HEK293 (cell line): ENCODE measurements at regions not wholly inside any gene's neighbourhood (a gene's known extent, or its start where the extent isn't known, plus 50 kb on each side); places are given as distances from the start of the nearest gene placed in this dataset.

ENCODE experiments used
- ZNF548 ChIP-seq: fragments of 450-650 bp; formaldehyde crosslinking; IDR thresholded peaks from 2 replicates; pipeline ENCODE4 v1.5.1; 2016; ENCODE audit warnings: missing biosample characterization, missing genetic modification characterization
- TF ChIP-seq, protein P1 (sequence below): fragments of 450-650 bp; formaldehyde crosslinking; IDR thresholded peaks from 2 replicates; pipeline ENCODE4 v1.5.1; 2016; ENCODE audit warnings: missing biosample characterization, missing genetic modification characterization, low read depth
- TF ChIP-seq, protein P2 (sequence below): fragments of 450-650 bp; formaldehyde crosslinking; IDR thresholded peaks from 2 replicates; pipeline ENCODE4 v1.5.1; 2016; ENCODE audit warnings: missing biosample characterization, missing genetic modification characterization

DNA sequence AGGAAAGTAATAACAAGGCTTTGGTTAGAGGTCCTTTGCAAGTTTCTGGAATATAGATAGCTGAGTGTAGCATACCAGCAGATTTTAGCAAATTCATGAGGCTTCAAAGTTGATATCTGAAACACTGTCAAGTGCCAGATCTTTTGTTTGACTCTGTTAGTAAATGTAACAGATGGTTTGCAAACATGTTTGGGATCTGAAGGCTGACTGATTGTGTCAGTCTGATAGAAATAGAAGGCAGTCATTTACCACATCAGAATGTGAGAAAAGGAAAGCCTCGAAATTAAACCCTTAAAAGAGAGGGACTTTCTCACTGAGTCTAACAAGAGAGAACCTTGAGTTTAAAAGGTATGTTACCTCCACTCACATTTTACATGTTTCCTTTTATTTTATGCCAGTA lies 371.5 kb downstream of the KIF2B start:
- no peak for TF ChIP-seq ZNF548
- TF ChIP-seq, protein P1, sequence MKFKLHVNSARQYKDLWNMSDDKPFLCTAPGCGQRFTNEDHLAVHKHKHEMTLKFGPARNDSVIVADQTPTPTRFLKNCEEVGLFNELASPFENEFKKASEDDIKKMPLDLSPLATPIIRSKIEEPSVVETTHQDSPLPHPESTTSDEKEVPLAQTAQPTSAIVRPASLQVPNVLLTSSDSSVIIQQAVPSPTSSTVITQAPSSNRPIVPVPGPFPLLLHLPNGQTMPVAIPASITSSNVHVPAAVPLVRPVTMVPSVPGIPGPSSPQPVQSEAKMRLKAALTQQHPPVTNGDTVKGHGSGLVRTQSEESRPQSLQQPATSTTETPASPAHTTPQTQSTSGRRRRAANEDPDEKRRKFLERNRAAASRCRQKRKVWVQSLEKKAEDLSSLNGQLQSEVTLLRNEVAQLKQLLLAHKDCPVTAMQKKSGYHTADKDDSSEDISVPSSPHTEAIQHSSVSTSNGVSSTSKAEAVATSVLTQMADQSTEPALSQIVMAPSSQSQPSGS (tag by site-specific recombination) = no peak
- TF ChIP-seq, protein P2, sequence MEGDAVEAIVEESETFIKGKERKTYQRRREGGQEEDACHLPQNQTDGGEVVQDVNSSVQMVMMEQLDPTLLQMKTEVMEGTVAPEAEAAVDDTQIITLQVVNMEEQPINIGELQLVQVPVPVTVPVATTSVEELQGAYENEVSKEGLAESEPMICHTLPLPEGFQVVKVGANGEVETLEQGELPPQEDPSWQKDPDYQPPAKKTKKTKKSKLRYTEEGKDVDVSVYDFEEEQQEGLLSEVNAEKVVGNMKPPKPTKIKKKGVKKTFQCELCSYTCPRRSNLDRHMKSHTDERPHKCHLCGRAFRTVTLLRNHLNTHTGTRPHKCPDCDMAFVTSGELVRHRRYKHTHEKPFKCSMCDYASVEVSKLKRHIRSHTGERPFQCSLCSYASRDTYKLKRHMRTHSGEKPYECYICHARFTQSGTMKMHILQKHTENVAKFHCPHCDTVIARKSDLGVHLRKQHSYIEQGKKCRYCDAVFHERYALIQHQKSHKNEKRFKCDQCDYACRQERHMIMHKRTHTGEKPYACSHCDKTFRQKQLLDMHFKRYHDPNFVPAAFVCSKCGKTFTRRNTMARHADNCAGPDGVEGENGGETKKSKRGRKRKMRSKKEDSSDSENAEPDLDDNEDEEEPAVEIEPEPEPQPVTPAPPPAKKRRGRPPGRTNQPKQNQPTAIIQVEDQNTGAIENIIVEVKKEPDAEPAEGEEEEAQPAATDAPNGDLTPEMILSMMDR (tag by site-specific recombination) = no peak
